GM23338 (cell line): ENCODE measurements at regions not wholly inside any gene's neighbourhood (a gene's known extent, or its start where the extent isn't known, plus 50 kb on each side); places are given as distances from the start of the nearest gene placed in this dataset.

Experiments used
- ATAC-seq: fragments of 200-7000 bp; cut with Tn5 transposase; 3 replicates; pipeline ENCODE4 v1.9.1; 2020
- DNase-seq: peaks from one replicate; pipeline ENCODE4 v3.0.0-alpha.2; 2015; ENCODE audit warnings: low spot score
- H2AFZ ChIP-seq: fragments of 200-600 bp; sonication (generic); 2 replicates; pipeline ENCODE4 v1.8.0; 2016; ENCODE audit warnings: antibody characterized with exemption, mild to moderate bottlenecking, moderate library complexity
- H3F3A ChIP-seq: fragments of 200-600 bp; sonication (generic); replicated peaks from 2 replicates; pipeline ENCODE4 v1.8.0; 2017; ENCODE audit warnings: antibody characterized with exemption, mixed run types, low read depth
- H3K27ac ChIP-seq: fragments of 200-600 bp; sonication (generic); 2 replicates; pipeline ENCODE4 v1.6.1; 2016; ENCODE audit warnings: low read depth
- H3K27me3 ChIP-seq: fragments of 200-600 bp; sonication (generic); 2 replicates; pipeline ENCODE4 v1.8.0; 2016; ENCODE audit warnings: mild to moderate bottlenecking, mixed run types, moderate library complexity; ENCODE audit not compliant: insufficient read depth
- H3K36me3 ChIP-seq: fragments of 200-600 bp; sonication (generic); 2 replicates; pipeline ENCODE4 v1.8.0; 2016; ENCODE audit warnings: mild to moderate bottlenecking; ENCODE audit not compliant: insufficient read depth
- H3K4me1 ChIP-seq: fragments of 200-600 bp; sonication (generic); 2 replicates; pipeline ENCODE4 v1.8.0; 2016; ENCODE audit warnings: mild to moderate bottlenecking, moderate library complexity; ENCODE audit not compliant: insufficient read depth
- H3K4me2 ChIP-seq: fragments of 200-600 bp; sonication (generic); 2 replicates; pipeline ENCODE4 v1.7.1; 2017; ENCODE audit warnings: mixed run types
- H3K4me3 ChIP-seq: fragments of 200-600 bp; sonication (generic); 2 replicates; pipeline ENCODE4 v1.6.1; 2016; ENCODE audit warnings: mixed run types
- H3K79me2 ChIP-seq: fragments of 200-600 bp; sonication (generic); replicated peaks from 2 replicates; pipeline ENCODE4 v1.8.0; 2017; ENCODE audit warnings: mild to moderate bottlenecking; ENCODE audit not compliant: insufficient read depth
- H3K9me2 ChIP-seq: fragments of 200-600 bp; sonication (generic); 2 replicates; pipeline ENCODE4 v1.8.0; 2017; ENCODE audit not compliant: insufficient read depth
- H4K20me1 ChIP-seq: fragments of 200-600 bp; sonication (generic); replicated peaks from 2 replicates; pipeline ENCODE4 v1.8.0; 2017; ENCODE audit warnings: mild to moderate bottlenecking; ENCODE audit not compliant: insufficient read depth
- H3K27ac Mint-ChIP-seq: 2 replicates; pipeline ENCODE4 v1.8.0; 2020; ENCODE audit warnings: inconsistent platforms, mild to moderate bottlenecking, moderate library complexity, mixed read lengths
- H3K27me3 Mint-ChIP-seq: 3 replicates; pipeline ENCODE4 v1.8.0; 2022; ENCODE audit warnings: low read depth, mild to moderate bottlenecking, moderate library complexity, mixed read lengths, inconsistent platforms; ENCODE audit not compliant: insufficient read depth, poor library complexity
- H3K36me3 Mint-ChIP-seq: 3 replicates; pipeline ENCODE4 v1.8.0; 2021; ENCODE audit warnings: low read depth, mild to moderate bottlenecking, inconsistent platforms, moderate library complexity, mixed read lengths
- H3K4me1 Mint-ChIP-seq: 3 replicates; pipeline ENCODE4 v1.8.0; 2020; ENCODE audit warnings: mild to moderate bottlenecking, inconsistent platforms, mixed read lengths
- H3K4me3 Mint-ChIP-seq: 3 replicates; pipeline ENCODE4 v1.8.0; 2021; ENCODE audit warnings: moderate library complexity, mild to moderate bottlenecking, inconsistent platforms, mixed read lengths
- H3K9me3 Mint-ChIP-seq: 3 replicates; pipeline ENCODE4 v1.8.0; 2020; ENCODE audit warnings: moderate library complexity, mild to moderate bottlenecking, inconsistent platforms, mixed read lengths
- CTCF ChIP-seq, 2 experiments: fragments of 200-600 bp in 1 of 2; sonication (generic) in 1 of 2; conservative IDR thresholded peaks; 2 replicates each; pipeline versions ENCODE4 v1.5.1 to v1.6.1; 2016 to 2017; ENCODE audit warnings: antibody characterized with exemption in 2 of 2, low read depth in 2 of 2, mild to moderate bottlenecking in 2 of 2, moderate library complexity in 1 of 2
- EZH2 ChIP-seq: fragments of 200-600 bp; sonication (generic); IDR thresholded peaks from one replicate; pipeline ENCODE4 v1.8.0; 2017; ENCODE audit warnings: antibody characterized with exemption, mild to moderate bottlenecking, low read depth; ENCODE audit not compliant: unreplicated experiment
- JUNB ChIP-seq: IDR thresholded peaks from one replicate; pipeline ENCODE4 v1.6.1; 2016; ENCODE audit warnings: antibody characterized with exemption; ENCODE audit not compliant: unreplicated experiment
- NANOG ChIP-seq: IDR thresholded peaks from 2 replicates; pipeline ENCODE4 v1.6.1; 2016; ENCODE audit warnings: antibody characterized with exemption, borderline replicate concordance
- ZNF462 ChIP-seq: fragments of 250-450 bp; sonication (Bioruptor Pico); IDR thresholded peaks from 2 replicates; pipeline ENCODE4 v1.5.0; 2020; ENCODE audit warnings: mild to moderate bottlenecking, moderate library complexity

- no peak for TF ChIP-seq JUNB
- TF ChIP-seq ZNF462: no peak
- no peak for TF ChIP-seq NANOG
Observed at GRCh38 chr1:222098404-222098803, 356.5 kb upstream of the DUSP10 start (continued).

GRCh38 chr1:222097588-222097987 is 355.7 kb upstream of the DUSP10 start:
- Histone ChIP-seq H3K27me3 (no peaks in the 10 kb centered on the region), H3K27ac (no peak overlapping the region), H4K20me1 (no peaks in the 10 kb centered on the region), H3K9me2 (0 out of 2 replicates have a peak, but pooled peaks cover 14% of the 10 kb centered on the region), H3K79me2 (no peaks in the 10 kb centered on the region), H2AFZ (no peak overlapping the region), H3F3A (no peaks in the 10 kb centered on the region), H3K4me3 (no peak overlapping the region), H3K4me1 (peaks cover 24% of the 10 kb centered on the region), H3K4me2 (no peak overlapping the region), H3K36me3 (no peaks in the 10 kb centered on the region)
- H3K27me3 Mint-ChIP-seq: peaks cover 4% of the 10 kb centered on the region
- H3K9me3 Mint-ChIP-seq: no peaks in the 10 kb centered on the region
- H3K36me3 Mint-ChIP-seq: no peaks in the 10 kb centered on the region
- DNase-seq: no peak
- no peak overlapping the region for H3K4me3 Mint-ChIP-seq
- no peak for ATAC-seq
- H3K27ac Mint-ChIP-seq: no peak overlapping the region
- no peak for TF ChIP-seq EZH2
- no peak for TF ChIP-seq JUNB
- TF ChIP-seq CTCF (conservative IDR thresholded peaks at IDR 0.05; ENCODE audit: low read depth in 2 of 2): no peak
- peaks cover 21% of the 10 kb centered on the region; the same call in 2 of the 3 replicates for H3K4me1 Mint-ChIP-seq
